CD14-positive monocyte (primary cell): ENCODE measurements at regions not wholly inside any gene's neighbourhood (a gene's known extent, or its start where the extent isn't known, plus 50 kb on each side); places are given as distances from the start of the nearest gene placed in this dataset.

Experiments
- DNase-seq, 3 donors: peaks; one replicate each; pipeline ENCODE4 v3.0.0-alpha.2; 2011 to 2022
- H2AFZ ChIP-seq: 2 replicates; pipeline ENCODE4 v1.6.0; 2012; ENCODE audit warnings: mild to moderate bottlenecking, low read depth, low read length, inconsistent platforms; ENCODE audit not compliant: insufficient read depth, poor library complexity, severe bottlenecking
- H3K27ac ChIP-seq, 2 donors: 1 replicate in 1 of 2; 2 replicates in 1 of 2; pipeline ENCODE4 v1.5.1; 2012 to 2013; ENCODE audit warnings: low read length in 2 of 2, control low read depth in 1 of 2, inconsistent platforms in 1 of 2, low read depth in 1 of 2, mild to moderate bottlenecking in 1 of 2
- H3K27me3 ChIP-seq, 2 donors: one replicate each; pipeline versions ENCODE4 v1.6.0 to v1.6.1; 2011 to 2013; ENCODE audit warnings: low read length in 2 of 2; ENCODE audit not compliant: control insufficient read depth in 2 of 2, insufficient read depth in 2 of 2
- H3K36me3 ChIP-seq, 2 donors: replicated peaks in 1 of 2; 1 replicate in 1 of 2; 2 replicates in 1 of 2; pipeline versions ENCODE4 v1.5.1 to v1.6.1; 2012 to 2013; ENCODE audit warnings: low read length in 2 of 2, control low read depth in 1 of 2, inconsistent platforms in 1 of 2, mild to moderate bottlenecking in 1 of 2; ENCODE audit not compliant: insufficient read depth in 2 of 2, control insufficient read depth in 1 of 2
- H3K4me1 ChIP-seq, 2 donors: 1 replicate in 1 of 2; 2 replicates in 1 of 2; pipeline versions ENCODE4 v1.5.1 to v1.6.1; 2012 to 2013; ENCODE audit warnings: low read length in 2 of 2, control low read depth in 1 of 2, inconsistent platforms in 1 of 2, mild to moderate bottlenecking in 1 of 2, moderate library complexity in 1 of 2; ENCODE audit not compliant: insufficient read depth in 2 of 2, control insufficient read depth in 1 of 2
- H3K4me2 ChIP-seq: replicated peaks from 2 replicates; pipeline ENCODE3; 2012; ENCODE audit warnings: low read length, moderate library complexity, mild to moderate bottlenecking; ENCODE audit not compliant: poor library complexity, severe bottlenecking; ENCODE audit errors: extremely low read depth
- H3K4me3 ChIP-seq, 3 experiments: fragments of 200-600 bp in 1 of 3; sonication (generic) in 1 of 3; replicated peaks in 1 of 3; 1 replicate in 2 of 3; 2 replicates in 1 of 3; pipeline ENCODE4 v1.5.1; 2011 to 2013; ENCODE audit warnings: low read length in 3 of 3, mild to moderate bottlenecking in 3 of 3, control low read depth in 2 of 3, low read depth in 2 of 3, inconsistent platforms in 1 of 3, moderate library complexity in 1 of 3
- H3K79me2 ChIP-seq: 2 replicates; pipeline ENCODE4 v1.6.0; 2012; ENCODE audit warnings: mild to moderate bottlenecking, control low read depth, inconsistent platforms, low read length, moderate library complexity; ENCODE audit not compliant: insufficient read depth
- H3K9ac ChIP-seq: 2 replicates; pipeline ENCODE4 v1.6.0; 2017; ENCODE audit warnings: low read length, mild to moderate bottlenecking; ENCODE audit not compliant: insufficient read depth, poor library complexity, severe bottlenecking
- H3K9me3 ChIP-seq, 2 donors: replicated peaks in 1 of 2; 1 replicate in 1 of 2; 2 replicates in 1 of 2; pipeline versions ENCODE4 v1.5.1 to v1.6.1; 2012 to 2013; ENCODE audit warnings: low read length in 2 of 2, control low read depth in 1 of 2; ENCODE audit not compliant: control insufficient read depth in 1 of 2, insufficient read depth in 1 of 2
- H4K20me1 ChIP-seq: 2 replicates; pipeline ENCODE4 v1.6.0; 2012; ENCODE audit warnings: mild to moderate bottlenecking, low read length, control low read depth, moderate library complexity; ENCODE audit not compliant: insufficient read depth
- H3K27ac Mint-ChIP-seq, 7 donors: one replicate each; pipeline ENCODE4 v1.8.0; 2020; ENCODE audit warnings: mild to moderate bottlenecking in 7 of 7, mixed read lengths in 7 of 7, moderate library complexity in 6 of 7, inconsistent platforms in 2 of 7
- H3K27me3 Mint-ChIP-seq, 3 donors: one replicate each; pipeline ENCODE4 v1.8.0; 2021 to 2022; ENCODE audit warnings: low read depth in 3 of 3, mild to moderate bottlenecking in 3 of 3, mixed read lengths in 3 of 3, moderate library complexity in 3 of 3, inconsistent platforms in 1 of 3
- H3K36me3 Mint-ChIP-seq, 2 donors: one replicate each; pipeline ENCODE4 v1.8.0; 2020; ENCODE audit warnings: mixed read lengths in 2 of 2, inconsistent platforms in 1 of 2, mild to moderate bottlenecking in 1 of 2
- H3K4me1 Mint-ChIP-seq: one replicate; pipeline ENCODE4 v1.8.0; 2020; ENCODE audit warnings: mild to moderate bottlenecking, mixed read lengths
- H3K4me3 Mint-ChIP-seq, 2 donors: one replicate each; pipeline ENCODE4 v1.8.0; 2020; ENCODE audit warnings: mild to moderate bottlenecking in 2 of 2, mixed read lengths in 2 of 2, moderate library complexity in 1 of 2
- H3K9me3 Mint-ChIP-seq, 7 donors: one replicate each; pipeline ENCODE4 v1.8.0; 2020 to 2022; ENCODE audit warnings: mixed read lengths in 7 of 7, mild to moderate bottlenecking in 6 of 7, moderate library complexity in 6 of 7, inconsistent platforms in 2 of 7
- CTCF ChIP-seq: fragments of 200-600 bp; IDR thresholded peaks from one replicate; pipeline ENCODE4 v1.8.0; 2022; ENCODE audit warnings: antibody characterized with exemption, mild to moderate bottlenecking
- WGBS: methylation state at CpG from one replicate; pipeline ENCODE4 v1.1.5; 2013; ENCODE audit warnings: missing lambda C conversion rate; ENCODE audit not compliant: insufficient coverage; 5-methylcytosine and 5-hydroxymethylcytosine counted together
- intact Hi-C, 2 donors: fragments of 100-400 bp; cut with micrococcal nuclease; formaldehyde crosslinking; loops; one replicate each; pipeline versions ENCODE4 v1.15.0 to v1.15.1; 2023

- Histone ChIP-seq H3K9me3 (peaks cover 0 to 3% of the 10 kb centered on the region in 2 donors), H3K79me2 (no peaks in the 10 kb centered on the region), H3K27ac (no peak overlapping the region), H3K4me1 (no peaks in the 10 kb centered on the region), H3K27me3 (no peaks in the 10 kb centered on the region), H3K36me3 (no peaks in the 10 kb centered on the region), H3K4me3 (no peak overlapping the region), H2AFZ (no peak overlapping the region), H3K9ac (no peak overlapping the region), H3K4me2 (no peak overlapping the region), H4K20me1 (no peaks in the 10 kb centered on the region)
- Mint-ChIP-seq H3K4me1 (no peaks in the 10 kb centered on the region), H3K4me3 (no peak overlapping the region), H3K27ac (no peak overlapping the region), H3K9me3 (peaks cover 0 to 9% (median 1%) of the 10 kb centered on the region in 7 donors), H3K27me3 (no peaks in the 10 kb centered on the region), H3K36me3 (no peaks in the 10 kb centered on the region)
- no peak for DNase-seq
- intact Hi-C loops: no loop called here
- TF ChIP-seq CTCF: no peak
- no CpG with 5 or more reads among the region's 1 CpG for WGBS
Observed at GRCh38 chr13:65505941-65506340, 1724.2 kb downstream of the PCDH9 start.

GRCh38 chr13:65504213-65504612 lies 1725.9 kb downstream of the PCDH9 start:
- H2AFZ ChIP-seq: no peak overlapping the region
- H3K4me2 ChIP-seq: no peak overlapping the region
- H3K27ac ChIP-seq: no peak overlapping the region
- no peak overlapping the region for H3K4me3 ChIP-seq
- intact Hi-C loops: no loop called here
- no peak for TF ChIP-seq CTCF
- Mint-ChIP-seq H3K27ac (no peak overlapping the region), H3K4me1 (no peaks in the 10 kb centered on the region), H3K9me3 (peaks cover 0 to 9% (median 1%) of the 10 kb centered on the region in 7 donors), H3K36me3 (no peaks in the 10 kb centered on the region), H3K4me3 (no peak overlapping the region), H3K27me3 (no peaks in the 10 kb centered on the region)
- DNase-seq: no peak
- peaks cover 0 to 3% of the 10 kb centered on the region in 2 donors for H3K9me3 ChIP-seq
- no peaks in the 10 kb centered on the region for H3K36me3 ChIP-seq
- WGBS: no CpG with 5 or more reads among the region's 1 CpG
- no peaks in the 10 kb centered on the region for H3K4me1 ChIP-seq
- no peaks in the 10 kb centered on the region for H4K20me1 ChIP-seq
- no peaks in the 10 kb centered on the region for H3K27me3 ChIP-seq
- H3K9ac ChIP-seq: no peak overlapping the region
- no peaks in the 10 kb centered on the region for H3K79me2 ChIP-seq
